GM12878 (cell line): ENCODE measurements at regions not wholly inside any gene's neighbourhood (a gene's known extent, or its start where the extent isn't known, plus 50 kb on each side); places are given as distances from the start of the nearest gene placed in this dataset.

Experiments
- ATF2 ChIP-seq: IDR thresholded peaks from 2 replicates; pipeline ENCODE4 v1.6.1; 2012; ENCODE audit warnings: low read length, inconsistent platforms
- BACH1 ChIP-seq: fragments of 450-650 bp; IDR thresholded peaks from 2 replicates; pipeline ENCODE4 v1.6.1; 2017; ENCODE audit warnings: mild to moderate bottlenecking, borderline replicate concordance
- BMI1 ChIP-seq: fragments of 450-650 bp; IDR thresholded peaks from 2 replicates; pipeline ENCODE4 v1.6.1; 2016; ENCODE audit warnings: mild to moderate bottlenecking, moderate library complexity, borderline replicate concordance
- CHD1 ChIP-seq: IDR thresholded peaks from 2 replicates; pipeline ENCODE4 v1.6.1; 2012; ENCODE audit warnings: low read depth, low read length, improper control_type of control experiment
- FOXM1 ChIP-seq: IDR thresholded peaks from 2 replicates; pipeline ENCODE4 v1.6.1; 2012; ENCODE audit warnings: low read depth, mild to moderate bottlenecking, inconsistent platforms, low read length, moderate library complexity
- IKZF1 ChIP-seq: fragments of 450-650 bp; conservative IDR thresholded peaks from 2 replicates; pipeline ENCODE4 v1.6.1; 2017; ENCODE audit warnings: antibody characterized with exemption, mild to moderate bottlenecking
- NRF1 ChIP-seq: conservative IDR thresholded peaks from 2 replicates; pipeline ENCODE4 v1.6.1; 2011; ENCODE audit warnings: mild to moderate bottlenecking, low read depth, low read length, improper control_type of control experiment
- PAX5 ChIP-seq: IDR thresholded peaks from 2 replicates; pipeline ENCODE4 v1.6.1; 2011; ENCODE audit warnings: low read depth, low read length, borderline replicate concordance
- RBBP5 ChIP-seq: fragments of 200-600 bp; sonication (generic); conservative IDR thresholded peaks from 2 replicates; pipeline ENCODE4 v1.6.1; 2016
- RELA ChIP-seq: fragments of 450-650 bp; IDR thresholded peaks from 2 replicates; pipeline ENCODE4 v1.8.0; 2014; ENCODE audit warnings: borderline replicate concordance; ENCODE audit not compliant: partially characterized antibody
- SIN3A ChIP-seq: IDR thresholded peaks from 2 replicates; pipeline ENCODE4 v1.6.1; 2012; ENCODE audit warnings: low read depth, low read length, improper control_type of control experiment
- SMAD1 ChIP-seq: fragments of 450-650 bp; IDR thresholded peaks from 2 replicates; pipeline ENCODE4 v1.6.1; 2018; ENCODE audit warnings: mild to moderate bottlenecking, low read depth; ENCODE audit not compliant: partially characterized antibody
- SPI1 ChIP-seq: IDR thresholded peaks from 2 replicates; pipeline ENCODE4 v1.6.1; 2011; ENCODE audit warnings: low read depth, mild to moderate bottlenecking, low read length, moderate library complexity, borderline replicate concordance; ENCODE audit not compliant: insufficient read depth
- SREBF2 ChIP-seq: IDR thresholded peaks from 2 replicates; pipeline ENCODE4 v1.6.1; 2012; ENCODE audit warnings: mild to moderate bottlenecking, low read length
- TCF3 ChIP-seq: IDR thresholded peaks from 2 replicates; pipeline ENCODE4 v1.6.1; 2012; ENCODE audit warnings: low read depth, mild to moderate bottlenecking, low read length, borderline replicate concordance; ENCODE audit not compliant: insufficient read depth
- USF1 ChIP-seq: IDR thresholded peaks from 2 replicates; pipeline ENCODE4 v1.6.1; 2011; ENCODE audit warnings: borderline replicate concordance, low read depth, mild to moderate bottlenecking, moderate library complexity, mixed read lengths, low read length; ENCODE audit not compliant: insufficient read depth; ENCODE audit errors: extremely low read length
- ZZZ3 ChIP-seq: IDR thresholded peaks from 2 replicates; pipeline ENCODE4 v1.6.1; 2011; ENCODE audit warnings: low read depth; ENCODE audit not compliant: control insufficient read depth, insufficient read length
- TF ChIP-seq, protein P1 (sequence below): fragments of 150-350 bp; IDR thresholded peaks from 2 replicates; pipeline ENCODE4 v1.6.1; 2016; ENCODE audit warnings: low read depth, low read length
- TF ChIP-seq, protein P2 (sequence below): IDR thresholded peaks from 2 replicates; pipeline ENCODE4 v1.6.1; 2012; ENCODE audit warnings: improper control_type of control experiment, low read depth, low read length; ENCODE audit not compliant: insufficient replicate concordance

DNA sequence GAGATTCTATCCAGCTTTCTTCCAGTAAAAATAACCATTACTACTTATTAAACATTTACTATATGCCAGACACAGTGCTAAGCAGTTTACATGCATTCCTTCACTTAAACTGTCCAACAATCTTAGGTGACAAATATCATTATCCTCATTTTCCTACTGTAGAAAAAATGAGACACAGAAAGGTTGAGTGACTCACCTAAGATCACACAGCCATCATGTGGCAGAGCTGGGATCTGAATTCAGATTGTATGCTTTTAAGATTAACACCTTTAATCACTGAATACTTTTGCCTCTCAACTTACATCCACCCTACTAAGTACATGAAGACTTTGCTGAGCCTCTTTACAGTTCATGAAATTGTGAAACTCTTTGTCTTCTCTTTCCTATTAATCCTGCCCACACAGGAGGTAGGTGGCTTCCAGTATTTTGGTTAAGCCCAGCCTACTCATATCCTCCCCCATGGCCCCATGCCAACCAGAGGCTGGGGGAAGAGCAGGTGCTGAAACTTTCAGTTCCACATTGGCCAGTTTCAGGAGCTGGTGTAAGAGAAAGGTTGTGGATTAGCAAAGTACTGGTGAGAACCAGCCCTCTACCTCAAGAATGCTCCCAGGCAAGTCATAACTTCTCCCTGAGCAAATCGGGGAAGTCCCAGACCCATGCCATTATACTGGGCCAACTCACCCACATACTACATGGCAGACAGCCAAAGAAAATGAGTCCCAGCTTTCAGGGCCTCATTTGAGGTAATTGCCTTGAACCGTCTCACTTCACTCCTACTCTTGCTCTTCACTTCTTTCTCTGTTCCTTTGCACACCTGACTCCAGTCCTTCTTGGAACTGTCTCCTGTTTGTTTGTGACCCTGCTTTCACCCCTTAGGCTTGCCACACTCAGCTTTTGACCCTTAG lies 211.1 kb downstream of the GUCY2F start (continued):
- TF ChIP-seq SIN3A (no peak), PAX5 (peak; percentile 94), BACH1 (peak; percentile 81; the same call in 1 of the 2 replicates), NRF1 (no peak), RBBP5 (no peak), IKZF1 (peak; percentile 99), ZZZ3 (no peak), SREBF2 (no peak), BMI1 (peak; percentile 77), CHD1 (peak; percentile 60; the same call in 1 of the 2 replicates), FOXM1 (peak; percentile 97), SPI1 (peak; percentile 97), SMAD1 (peak; percentile 99), USF1 (no peak), RELA (peak; percentile 58), TCF3 (peak; percentile 96), ATF2 (peak; percentile 88)
- TF ChIP-seq, protein P1, sequence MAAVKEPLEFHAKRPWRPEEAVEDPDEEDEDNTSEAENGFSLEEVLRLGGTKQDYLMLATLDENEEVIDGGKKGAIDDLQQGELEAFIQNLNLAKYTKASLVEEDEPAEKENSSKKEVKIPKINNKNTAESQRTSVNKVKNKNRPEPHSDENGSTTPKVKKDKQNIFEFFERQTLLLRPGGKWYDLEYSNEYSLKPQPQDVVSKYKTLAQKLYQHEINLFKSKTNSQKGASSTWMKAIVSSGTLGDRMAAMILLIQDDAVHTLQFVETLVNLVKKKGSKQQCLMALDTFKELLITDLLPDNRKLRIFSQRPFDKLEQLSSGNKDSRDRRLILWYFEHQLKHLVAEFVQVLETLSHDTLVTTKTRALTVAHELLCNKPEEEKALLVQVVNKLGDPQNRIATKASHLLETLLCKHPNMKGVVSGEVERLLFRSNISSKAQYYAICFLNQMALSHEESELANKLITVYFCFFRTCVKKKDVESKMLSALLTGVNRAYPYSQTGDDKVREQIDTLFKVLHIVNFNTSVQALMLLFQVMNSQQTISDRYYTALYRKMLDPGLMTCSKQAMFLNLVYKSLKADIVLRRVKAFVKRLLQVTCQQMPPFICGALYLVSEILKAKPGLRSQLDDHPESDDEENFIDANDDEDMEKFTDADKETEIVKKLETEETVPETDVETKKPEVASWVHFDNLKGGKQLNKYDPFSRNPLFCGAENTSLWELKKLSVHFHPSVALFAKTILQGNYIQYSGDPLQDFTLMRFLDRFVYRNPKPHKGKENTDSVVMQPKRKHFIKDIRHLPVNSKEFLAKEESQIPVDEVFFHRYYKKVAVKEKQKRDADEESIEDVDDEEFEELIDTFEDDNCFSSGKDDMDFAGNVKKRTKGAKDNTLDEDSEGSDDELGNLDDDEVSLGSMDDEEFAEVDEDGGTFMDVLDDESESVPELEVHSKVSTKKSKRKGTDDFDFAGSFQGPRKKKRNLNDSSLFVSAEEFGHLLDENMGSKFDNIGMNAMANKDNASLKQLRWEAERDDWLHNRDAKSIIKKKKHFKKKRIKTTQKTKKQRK: no peak
- TF ChIP-seq, protein P2, sequence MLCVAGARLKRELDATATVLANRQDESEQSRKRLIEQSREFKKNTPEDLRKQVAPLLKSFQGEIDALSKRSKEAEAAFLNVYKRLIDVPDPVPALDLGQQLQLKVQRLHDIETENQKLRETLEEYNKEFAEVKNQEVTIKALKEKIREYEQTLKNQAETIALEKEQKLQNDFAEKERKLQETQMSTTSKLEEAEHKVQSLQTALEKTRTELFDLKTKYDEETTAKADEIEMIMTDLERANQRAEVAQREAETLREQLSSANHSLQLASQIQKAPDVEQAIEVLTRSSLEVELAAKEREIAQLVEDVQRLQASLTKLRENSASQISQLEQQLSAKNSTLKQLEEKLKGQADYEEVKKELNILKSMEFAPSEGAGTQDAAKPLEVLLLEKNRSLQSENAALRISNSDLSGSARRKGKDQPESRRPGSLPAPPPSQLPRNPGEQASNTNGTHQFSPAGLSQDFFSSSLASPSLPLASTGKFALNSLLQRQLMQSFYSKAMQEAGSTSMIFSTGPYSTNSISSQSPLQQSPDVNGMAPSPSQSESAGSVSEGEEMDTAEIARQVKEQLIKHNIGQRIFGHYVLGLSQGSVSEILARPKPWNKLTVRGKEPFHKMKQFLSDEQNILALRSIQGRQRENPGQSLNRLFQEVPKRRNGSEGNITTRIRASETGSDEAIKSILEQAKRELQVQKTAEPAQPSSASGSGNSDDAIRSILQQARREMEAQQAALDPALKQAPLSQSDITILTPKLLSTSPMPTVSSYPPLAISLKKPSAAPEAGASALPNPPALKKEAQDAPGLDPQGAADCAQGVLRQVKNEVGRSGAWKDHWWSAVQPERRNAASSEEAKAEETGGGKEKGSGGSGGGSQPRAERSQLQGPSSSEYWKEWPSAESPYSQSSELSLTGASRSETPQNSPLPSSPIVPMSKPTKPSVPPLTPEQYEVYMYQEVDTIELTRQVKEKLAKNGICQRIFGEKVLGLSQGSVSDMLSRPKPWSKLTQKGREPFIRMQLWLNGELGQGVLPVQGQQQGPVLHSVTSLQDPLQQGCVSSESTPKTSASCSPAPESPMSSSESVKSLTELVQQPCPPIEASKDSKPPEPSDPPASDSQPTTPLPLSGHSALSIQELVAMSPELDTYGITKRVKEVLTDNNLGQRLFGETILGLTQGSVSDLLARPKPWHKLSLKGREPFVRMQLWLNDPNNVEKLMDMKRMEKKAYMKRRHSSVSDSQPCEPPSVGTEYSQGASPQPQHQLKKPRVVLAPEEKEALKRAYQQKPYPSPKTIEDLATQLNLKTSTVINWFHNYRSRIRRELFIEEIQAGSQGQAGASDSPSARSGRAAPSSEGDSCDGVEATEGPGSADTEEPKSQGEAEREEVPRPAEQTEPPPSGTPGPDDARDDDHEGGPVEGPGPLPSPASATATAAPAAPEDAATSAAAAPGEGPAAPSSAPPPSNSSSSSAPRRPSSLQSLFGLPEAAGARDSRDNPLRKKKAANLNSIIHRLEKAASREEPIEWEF: peak; percentile 80
